GM10266 (cell line): ENCODE measurements at regions not wholly inside any gene's neighbourhood (a gene's known extent, or its start where the extent isn't known, plus 50 kb on each side); places are given as distances from the start of the nearest gene placed in this dataset.
A peak's percentile ranks its signal among the peaks of the same experiment; 100 is the strongest.

Experiments
- DNase-seq: peaks from one replicate; pipeline ENCODE4 v3.0.0; 2012; ENCODE audit errors: extremely low spot score
- CTCF ChIP-seq: IDR thresholded peaks from 2 replicates; pipeline ENCODE4 v1.5.1; 2012; ENCODE audit warnings: mild to moderate bottlenecking, low read depth; ENCODE audit not compliant: control insufficient read depth, insufficient read depth; ENCODE audit errors: missing control alignments

GRCh38 chr3:43170553-43170952 lies 64.7 kb upstream of the POMGNT2 start:
- TF ChIP-seq CTCF = no peak
- no peak for DNase-seq

GRCh38 chr3:43169987-43170386 lies 64.1 kb upstream of the POMGNT2 start:
- no peak for DNase-seq
- no peak for TF ChIP-seq CTCF

GRCh38 chr3:43166406-43166805 lies 60.5 kb upstream of the POMGNT2 start:
- TF ChIP-seq CTCF = no peak

GRCh38 chr3:43165786-43166185 lies 59.9 kb upstream of the POMGNT2 start:
- no peak for TF ChIP-seq CTCF
- no peak for DNase-seq

More at GRCh38 chr3:43166406-43166805, 60.5 kb upstream of the POMGNT2 start:
- DNase-seq = no peak

GRCh38 chr3:43163895-43164493 lies 58.1 kb upstream of the POMGNT2 start:
- no peak for DNase-seq
- TF ChIP-seq CTCF = no peak

GRCh38 chr3:43162230-43163084 lies 56.6 kb upstream of the POMGNT2 start:
- peak; percentile 44 for TF ChIP-seq CTCF
- no peak for DNase-seq

- no peak for TF ChIP-seq CTCF
- DNase-seq = no peak
These were observed 55.9 kb upstream of the POMGNT2 start for GRCh38 chr3:43161684-43162229.
